ENCODE measurements at regions not wholly inside any gene's neighbourhood (a gene's known extent, or its start where the extent isn't known, plus 50 kb on each side); places are given as distances from the start of the nearest gene placed in this dataset.

GRCh38 chr5:82760856-82761255 is 316.3 kb downstream of the TMEM167A start:
- CTCF ChIA-PET (ENCODE audit: low intra/inter-chr PET ratio, low total read pairs) = no interaction called here
- Histone ChIP-seq H4K20me1 (ENCODE audit: insufficient read depth, low read length) (no peaks in the 10 kb centered on the region), H3K27me3 (ENCODE audit: control insufficient read depth in 1 of 2, insufficient read depth in 2 of 2, low read length in 2 of 2) (no peaks in the 10 kb centered on the region; a peak in 1 of 5 replicates), H3K4me3 (replicated peaks in 1 of 3; ENCODE audit: insufficient read depth in 1 of 3, low read depth in 2 of 3, low read length in 3 of 3) (no peak overlapping the region), H3K79me2 (ENCODE audit: insufficient read depth, low read length) (no peaks in the 10 kb centered on the region), H3K4me2 (ENCODE audit: low read depth, low read length) (no peak overlapping the region), H2AFZ (ENCODE audit: low read length) (no peak overlapping the region), H3K4me1 (ENCODE audit: insufficient read depth, low read length) (peaks cover 6% of the 10 kb centered on the region), H3K27ac (ENCODE audit: extremely low read length, insufficient read depth, low read length) (no peak overlapping the region), H3K9me3 (ENCODE audit: low read length) (no peaks in the 10 kb centered on the region), H3K36me3 (replicated peaks in 1 of 2; ENCODE audit: control insufficient read depth in 1 of 2, insufficient read depth in 2 of 2, low read length in 2 of 2) (no peaks in the 10 kb centered on the region), H3K9ac (ENCODE audit: insufficient read depth, low read depth, low read length) (no peak overlapping the region)
- DNase-seq (ENCODE audit: low spot score) = no peak
- WGBS (ENCODE audit: low lambda C conversion rate) = 19% methylated on average over 4 of the region's 10 CpGs
- BruUV-seq (replicated peaks) = no TSS peak
- intact Hi-C loops (cut with micrococcal nuclease; ENCODE audit: unreplicated experiment) (no loop called here), in situ Hi-C loops (cut with HindIII; ENCODE audit: extremely low pct_ligation_motif_present, low pct_unique_long_range_greater_than_20kb) (no loop called here)
- no peak for FAIRE-seq
- no peak for ATAC-seq
- TF ChIP-seq MTF1 (CRISPR knock-in tag; IDR thresholded peaks at IDR 0.05) = no peak
- TF ChIP-seq HCFC1 (IDR thresholded peaks at IDR 0.05; ENCODE audit: low read depth, low read length) = no peak
- TF ChIP-seq SMC3 (IDR thresholded peaks at IDR 0.05; ENCODE audit: low read length) = no peak
- TF ChIP-seq ARNT (IDR thresholded peaks at IDR 0.05) = no peak
- no peak for TF ChIP-seq NR0B2 (CRISPR knock-in tag; IDR thresholded peaks at IDR 0.05)
- TF ChIP-seq ZNF550 (CRISPR knock-in tag; IDR thresholded peaks at IDR 0.05; ENCODE audit: borderline replicate concordance) = no peak
- TF ChIP-seq PAX8 (CRISPR knock-in tag; IDR thresholded peaks at IDR 0.05; ENCODE audit: borderline replicate concordance) = no peak
- TF ChIP-seq KMT2B (CRISPR knock-in tag; IDR thresholded peaks at IDR 0.05) = no peak
- no peak for TF ChIP-seq ZBTB33 (CRISPR knock-in tag; IDR thresholded peaks at IDR 0.05)
- TF ChIP-seq ZBTB10 (CRISPR knock-in tag; IDR thresholded peaks at IDR 0.05; ENCODE audit: borderline replicate concordance) = no peak
- TF ChIP-seq ZNF615 (CRISPR knock-in tag; IDR thresholded peaks at IDR 0.05; ENCODE audit: borderline replicate concordance) = no peak
- no peak for TF ChIP-seq ZMAT5 (CRISPR knock-in tag; IDR thresholded peaks at IDR 0.05; ENCODE audit: borderline replicate concordance, low read depth)
- no peak for TF ChIP-seq LRRFIP1 (CRISPR knock-in tag; conservative IDR thresholded peaks at IDR 0.05)
- no peak for TF ChIP-seq HDAC2 (CRISPR knock-in tag; IDR thresholded peaks at IDR 0.05)
- no peak for TF ChIP-seq ZSCAN9 (CRISPR knock-in tag; IDR thresholded peaks at IDR 0.05; ENCODE audit: borderline replicate concordance)
- TF ChIP-seq TCF7 (IDR thresholded peaks at IDR 0.05; ENCODE audit: low read depth) = no peak
- TF ChIP-seq SIN3B (IDR thresholded peaks at IDR 0.05; ENCODE audit: low read length) = no peak
- POLR2A ChIA-PET = no interaction called here

All from HepG2 (cell line).